ENCODE measurements at regions not wholly inside any gene's neighbourhood (a gene's known extent, or its start where the extent isn't known, plus 50 kb on each side); places are given as distances from the start of the nearest gene placed in this dataset.

DNA sequence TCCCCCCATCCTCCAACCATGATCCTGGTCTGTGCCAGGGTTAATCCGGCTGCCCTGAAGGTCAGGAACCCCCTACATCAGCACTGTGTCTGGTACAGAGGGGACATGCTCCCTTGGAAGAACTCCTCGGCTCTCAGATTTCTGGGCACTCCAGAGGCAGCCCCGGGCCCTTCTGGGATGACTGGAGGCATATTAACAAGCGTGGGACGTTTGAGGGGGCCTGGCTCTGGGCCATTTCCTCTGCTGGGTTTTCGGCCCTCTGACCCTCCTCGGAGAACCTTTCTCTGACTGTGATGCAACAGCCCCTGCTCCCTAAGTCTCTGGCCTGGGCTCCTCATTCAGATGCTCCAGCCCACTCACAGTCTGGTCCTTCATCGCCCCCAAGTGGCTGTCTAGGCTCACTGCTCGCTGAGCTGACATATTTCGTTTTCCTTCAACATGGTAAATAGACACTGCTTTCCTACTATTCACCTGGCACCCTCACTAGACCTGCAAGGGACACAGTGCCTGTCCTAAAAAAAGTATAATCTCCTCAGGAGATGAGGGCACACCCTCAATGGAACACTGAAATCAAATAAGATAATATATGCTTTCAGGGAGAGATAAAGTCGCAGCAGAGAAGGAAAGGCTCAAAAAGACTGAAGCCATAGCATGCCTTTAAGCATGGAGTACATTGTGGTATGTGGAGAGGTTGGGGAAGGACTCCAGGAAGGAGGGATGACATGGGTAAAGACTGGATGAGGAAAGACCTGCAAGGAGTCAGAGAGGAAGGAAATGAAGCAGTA, 404.7 kb upstream of the TRPC7 start:
- no peak for TF ChIP-seq EZH2 (IDR thresholded peaks at IDR 0.05)
- no peak for TF ChIP-seq FOXP2 (optimal IDR thresholded peaks at IDR 0.05; ENCODE audit: control extremely low read depth, extremely low read length, insufficient read depth)
- TF ChIP-seq POLR2AphosphoS5 (IDR thresholded peaks at IDR 0.05; ENCODE audit: borderline replicate concordance, low read depth, low read length), result no peak

Measured in SK-N-MC (cell line).